BLaER1 treated with 17β-estradiol and CSF1 and Interleukin-3, amounts not matched to agents 10 nM and 100 nM (cell line): ENCODE measurements at regions not wholly inside any gene's neighbourhood (a gene's known extent, or its start where the extent isn't known, plus 50 kb on each side); places are given as distances from the start of the nearest gene placed in this dataset.

ENCODE experiments used
- H3K27ac ChIP-seq, 11 experiments: shearing (Covaris generic); formaldehyde crosslinking; 2 replicates each; pipeline ENCODE4 v1.8.1; 2022
- H3K27me3 ChIP-seq, 11 experiments: shearing (Covaris generic); formaldehyde crosslinking; 2 replicates each; pipeline ENCODE4 v1.8.1; 2022
- H3K36me3 ChIP-seq, 11 experiments: shearing (Covaris generic); formaldehyde crosslinking; 2 replicates each; pipeline ENCODE4 v1.8.1; 2022
- H3K4me1 ChIP-seq, 10 experiments: shearing (Covaris generic); formaldehyde crosslinking; 2 replicates each; pipeline ENCODE4 v1.8.1; 2022
- H3K4me2 ChIP-seq, 11 experiments: shearing (Covaris generic); formaldehyde crosslinking; 2 replicates each; pipeline ENCODE4 v1.8.1; 2022
- H3K4me3 ChIP-seq, 10 experiments: shearing (Covaris generic); formaldehyde crosslinking; 2 replicates each; pipeline ENCODE4 v1.8.1; 2022
- H3K9ac ChIP-seq, 11 experiments: shearing (Covaris generic); formaldehyde crosslinking; 2 replicates each; pipeline ENCODE4 v1.8.1; 2022
- H3K9me3 ChIP-seq, 11 experiments: shearing (Covaris generic); formaldehyde crosslinking; replicated peaks in 1 of 11; 2 replicates each; pipeline ENCODE4 v1.8.1; 2022
- H4K20me1 ChIP-seq, 11 experiments: shearing (Covaris generic); formaldehyde crosslinking; 2 replicates each; pipeline ENCODE4 v1.8.1; 2022
- Cebpa-rat ChIP-seq, 11 experiments: shearing (Covaris generic); IDR thresholded peaks; 2 replicates each; pipeline ENCODE4 v1.8.1; 2022

- Histone ChIP-seq H3K36me3 (no peaks in the 10 kb centered on the region), H3K9me3 (peaks cover 0 to 12% (median 0%) of the 10 kb centered on the region in 11 experiments; a peak in 7 of 22 replicates), H4K20me1 (no peaks in the 10 kb centered on the region), H3K4me2 (no peak overlapping the region), H3K4me1 (peaks cover 0 to 20% (median 0%) of the 10 kb centered on the region in 10 experiments; a peak in 5 of 20 replicates), H3K27me3 (no peaks in the 10 kb centered on the region), H3K9ac (no peak overlapping the region), H3K27ac (no peak overlapping the region), H3K4me3 (no peak overlapping the region)
- TF ChIP-seq Cebpa-rat (IDR thresholded peaks at IDR 0.05) = no peak
These were observed 55.7 kb upstream of the SLC44A1 start for GRCh38 chr9:105188746-105189145.

GRCh38 chr9:105191508-105192121 is 52.8 kb upstream of the SLC44A1 start:
- Histone ChIP-seq H3K36me3 (no peaks in the 10 kb centered on the region), H3K9me3 (peaks cover 0 to 8% (median 0%) of the 10 kb centered on the region in 11 experiments; a peak in 5 of 22 replicates), H3K4me2 (peak overlapping the region in 3 of 11 experiments; percentile 11 to 37 (median 14); a peak in 4 of 22 replicates), H4K20me1 (no peaks in the 10 kb centered on the region), H3K4me3 (no peak overlapping the region), H3K4me1 (peaks cover 0 to 33% (median 0%) of the 10 kb centered on the region in 10 experiments; a peak in 6 of 20 replicates), H3K27me3 (no peaks in the 10 kb centered on the region), H3K9ac (no peak overlapping the region), H3K27ac (peak overlapping the region in 2 of 11 experiments; percentile 22 to 24; a peak in 3 of 22 replicates)
- TF ChIP-seq Cebpa-rat (IDR thresholded peaks at IDR 0.05) = no peak

GRCh38 chr9:105193560-105193959 is 50.9 kb upstream of the SLC44A1 start:
- H3K4me1 ChIP-seq = peaks cover 0 to 24% (median 0%) of the 10 kb centered on the region in 10 experiments; a peak in 6 of 20 replicates
- H3K27ac ChIP-seq = no peak overlapping the region
- no peak for TF ChIP-seq Cebpa-rat (IDR thresholded peaks at IDR 0.05)

GRCh38 chr9:105194234-105194633 is 50.2 kb upstream of the SLC44A1 start:
- H3K4me3 ChIP-seq = no peak overlapping the region
- peak overlapping the region in 2 of 11 experiments; percentile 4 to 9; a peak in 3 of 22 replicates for H3K4me2 ChIP-seq
- no peak overlapping the region for H3K9ac ChIP-seq
- H3K4me1 ChIP-seq = peaks cover 0 to 24% (median 0%) of the 10 kb centered on the region in 10 experiments; a peak in 6 of 20 replicates
- H3K36me3 ChIP-seq = no peaks in the 10 kb centered on the region
- H4K20me1 ChIP-seq = no peaks in the 10 kb centered on the region
- TF ChIP-seq Cebpa-rat (IDR thresholded peaks at IDR 0.05) = peak in 4 of 11 experiments; percentile 24 to 63 (median 43); a peak in 3 of 22 replicates
- H3K9me3 ChIP-seq = peaks cover 0 to 15% (median 0%) of the 10 kb centered on the region in 11 experiments; a peak in 4 of 22 replicates
- no peak overlapping the region for H3K27ac ChIP-seq
- H3K27me3 ChIP-seq = no peaks in the 10 kb centered on the region

More at GRCh38 chr9:105193560-105193959, 50.9 kb upstream of the SLC44A1 start:
- no peaks in the 10 kb centered on the region for H3K36me3 ChIP-seq
- peaks cover 0 to 15% (median 0%) of the 10 kb centered on the region in 11 experiments; a peak in 5 of 22 replicates for H3K9me3 ChIP-seq
- no peak overlapping the region for H3K4me3 ChIP-seq
- no peaks in the 10 kb centered on the region for H4K20me1 ChIP-seq
- H3K27me3 ChIP-seq = no peaks in the 10 kb centered on the region
- no peak overlapping the region for H3K9ac ChIP-seq
- no peak overlapping the region for H3K4me2 ChIP-seq
